Endometrium (tissue), 2 donors: ENCODE measurements at regions not wholly inside any gene's neighbourhood (a gene's known extent, or its start where the extent isn't known, plus 50 kb on each side); places are given as distances from the start of the nearest gene placed in this dataset.
"Not testable (repeated sequence)": the region's sequence is repeated elsewhere in the genome, so short reads cannot be mapped to it uniquely, and the experiment has no call there.

Experiments
- FAIRE-seq: peaks from 2 replicates; lab custom pipeline; 2012; peaks lifted over from hg19 to GRCh38; lab: Jason Lieb, UNC
- donor health status: control.
- donor health status: control.

DNA sequence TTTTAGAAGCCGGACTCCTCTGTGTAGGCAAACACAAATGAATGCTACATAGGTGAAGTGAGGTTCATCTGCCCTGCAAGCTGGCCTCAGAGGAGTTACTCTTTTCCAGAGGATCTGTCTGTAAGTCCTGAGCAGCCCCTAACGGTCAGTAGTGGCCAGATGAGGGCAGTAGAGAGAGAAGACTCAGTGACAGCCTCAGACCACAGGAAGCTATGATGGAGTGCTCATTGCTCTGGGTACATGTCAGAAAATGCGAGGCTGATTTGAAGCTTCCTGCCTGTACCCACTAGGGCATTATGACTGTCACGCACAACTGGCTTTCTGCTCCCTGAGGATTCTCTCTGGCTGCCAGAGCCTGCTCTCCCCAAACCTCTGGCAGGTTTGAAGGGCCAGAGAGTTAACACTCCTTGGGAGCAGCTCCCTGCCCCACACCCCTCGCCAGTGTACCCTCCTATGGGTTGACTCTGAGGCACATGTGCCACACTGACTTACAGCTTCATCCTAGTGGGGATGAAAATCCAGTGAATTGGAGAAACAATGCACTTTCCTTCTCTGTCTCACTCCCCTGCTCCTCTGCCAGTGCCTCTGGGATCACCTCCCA lies 141.5 kb downstream of the GABRG2 start:
- no peak for FAIRE-seq

DNA sequence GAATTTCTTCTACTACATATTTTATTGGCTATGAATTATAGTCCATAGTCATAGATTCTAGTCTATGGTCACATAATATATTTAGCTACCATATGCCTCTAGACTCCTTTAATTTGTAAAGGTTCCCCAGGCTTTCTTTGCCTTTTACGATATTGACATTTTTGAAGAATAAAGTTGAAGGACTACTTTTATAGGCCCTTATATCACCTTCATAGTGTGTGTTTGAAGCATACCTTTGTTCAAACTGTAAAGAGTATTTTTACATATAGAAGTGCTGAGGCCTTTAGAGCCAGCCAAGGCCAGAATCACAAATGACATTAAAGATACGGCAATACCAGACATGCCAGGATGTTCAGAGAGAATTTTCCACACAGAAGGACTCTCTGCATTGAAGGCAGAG lies 147.0 kb downstream of the GABRG2 start:
- no peak for FAIRE-seq

DNA sequence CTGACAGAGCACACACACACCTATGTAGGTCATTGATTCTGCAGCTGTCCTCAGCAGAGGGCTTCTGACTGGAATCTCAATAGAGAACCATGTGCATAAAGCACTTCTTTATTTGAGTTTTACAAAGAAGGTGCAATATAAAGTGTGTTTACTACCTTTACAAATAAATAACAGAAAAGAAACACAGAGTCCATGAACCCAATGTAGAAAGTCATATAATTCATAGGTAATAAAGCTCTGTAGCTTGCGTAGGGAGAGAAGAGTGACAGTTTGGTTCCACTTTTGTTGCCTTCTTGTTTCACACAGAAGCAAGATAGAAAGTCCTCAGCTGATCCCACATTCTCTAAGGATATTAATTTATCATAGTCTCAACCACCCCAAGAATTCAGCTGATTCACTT lies 149.5 kb downstream of the GABRG2 start:
- no peak for FAIRE-seq

DNA sequence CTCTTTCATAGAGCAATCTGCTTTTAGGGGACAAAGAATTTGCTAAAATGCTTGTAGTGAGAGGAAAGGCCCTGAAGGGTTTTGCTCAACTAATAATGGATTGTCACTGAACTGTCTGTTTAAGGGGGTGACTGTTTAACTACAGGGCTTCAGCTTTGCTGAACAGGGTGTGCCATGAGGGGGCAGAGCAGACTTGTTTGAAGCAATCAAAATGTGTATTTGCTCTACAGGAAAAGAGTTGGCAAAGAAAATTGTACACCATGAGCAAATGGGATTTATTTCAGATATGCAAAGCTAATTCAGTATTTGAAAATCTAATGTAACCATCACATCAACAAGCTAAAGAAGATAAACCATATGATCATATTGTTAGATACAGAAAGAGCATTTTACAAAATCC lies 154.3 kb downstream of the GABRG2 start:
- FAIRE-seq = no peak

DNA sequence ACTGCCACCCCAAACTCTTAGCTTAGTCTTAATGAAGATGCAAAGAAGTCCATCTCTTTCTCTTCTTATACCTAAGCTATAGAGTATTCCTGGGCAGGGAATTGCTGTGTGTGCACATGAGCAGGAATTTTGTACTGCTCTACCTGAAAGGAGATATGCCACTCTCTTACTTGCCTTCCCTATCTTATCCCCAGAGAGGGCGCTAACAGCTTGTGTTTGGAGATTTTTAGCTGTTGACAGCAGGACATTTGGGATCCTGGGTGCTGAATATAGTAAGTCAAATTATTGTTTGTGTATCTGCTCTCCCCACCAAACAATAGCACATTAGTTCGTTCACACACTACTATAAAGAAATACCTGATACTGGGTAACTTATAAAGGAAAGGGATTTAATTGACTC lies 159.5 kb downstream of the GABRG2 start:
- FAIRE-seq = no peak

DNA sequence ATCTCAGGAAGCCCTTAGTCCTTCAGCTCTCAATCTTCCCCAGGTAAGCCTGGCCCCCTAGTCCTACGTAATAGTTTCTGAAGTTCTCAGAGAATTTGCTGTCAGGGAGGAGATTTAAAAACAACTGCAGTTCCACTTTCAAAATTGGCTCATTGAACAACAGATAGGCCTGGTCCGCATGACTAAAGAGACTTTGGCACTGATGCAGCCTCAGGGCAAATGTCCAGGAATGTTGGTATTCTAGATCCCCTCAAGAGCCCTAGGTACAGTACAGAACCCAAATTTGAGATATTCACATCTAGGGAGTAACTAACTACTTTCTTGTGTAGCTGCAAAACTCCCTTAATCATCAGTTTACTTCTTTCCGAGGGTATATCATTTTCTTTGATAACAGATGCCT lies 162.8 kb downstream of the GABRG2 start:
- no peak for FAIRE-seq

DNA sequence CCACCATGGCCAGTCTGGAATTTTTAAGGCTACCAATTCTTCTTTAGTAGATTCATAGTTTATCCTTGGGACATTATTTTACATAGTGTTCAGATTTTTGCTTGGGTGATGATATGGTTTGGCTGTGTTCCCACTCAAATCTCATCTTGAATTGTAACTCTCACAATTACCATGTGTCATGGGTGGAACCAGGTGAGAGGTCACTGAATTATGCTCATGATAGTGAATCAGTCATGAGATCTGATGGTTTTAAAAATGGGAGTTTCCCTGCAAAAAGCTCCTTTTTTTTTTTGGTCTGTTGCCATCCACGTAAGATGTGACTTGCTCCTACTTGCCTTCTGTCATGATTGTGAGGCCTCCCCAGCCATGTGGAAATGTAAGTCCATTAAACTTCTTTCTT lies 163.9 kb downstream of the GABRG2 start:
- FAIRE-seq = no peak

DNA sequence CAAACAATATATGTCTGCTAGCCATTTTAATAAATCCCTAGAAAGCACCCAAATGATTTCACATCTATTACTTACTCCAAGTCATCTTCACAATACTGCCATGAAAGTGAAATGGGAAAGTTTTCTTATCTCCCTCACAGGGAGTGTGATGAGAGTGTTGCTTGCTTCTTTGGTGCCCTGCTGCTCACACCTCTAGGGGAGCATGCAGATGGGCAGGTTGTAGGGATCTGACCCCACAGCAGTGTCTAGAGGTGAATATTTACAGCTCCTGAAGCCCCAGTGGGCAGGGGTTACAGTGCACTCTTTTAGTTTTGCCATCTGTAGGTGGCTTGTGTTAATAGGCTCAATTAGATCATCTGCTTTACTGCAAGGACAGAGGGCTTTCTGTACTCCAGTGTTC lies 173.2 kb downstream of the GABRG2 start:
- no peak for FAIRE-seq

DNA sequence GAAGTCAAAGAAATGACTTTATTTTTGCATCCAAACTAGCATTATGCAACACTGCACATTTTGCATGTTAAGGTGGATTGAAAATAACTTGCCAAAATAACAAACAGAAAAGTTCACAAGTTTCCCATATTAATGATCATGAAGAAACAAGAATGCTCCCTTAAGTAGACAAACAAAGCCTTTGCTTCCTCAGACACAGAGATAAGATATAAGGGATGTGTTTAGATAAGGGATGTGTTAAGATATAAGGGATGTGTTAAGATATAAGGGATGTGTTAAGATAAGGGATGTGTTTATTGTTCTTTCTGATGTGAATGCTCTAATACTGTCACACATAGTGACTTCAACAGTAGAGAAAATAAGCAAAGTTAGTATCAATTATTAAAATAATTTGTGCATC lies 174.8 kb downstream of the GABRG2 start:
- FAIRE-seq = no peak

DNA sequence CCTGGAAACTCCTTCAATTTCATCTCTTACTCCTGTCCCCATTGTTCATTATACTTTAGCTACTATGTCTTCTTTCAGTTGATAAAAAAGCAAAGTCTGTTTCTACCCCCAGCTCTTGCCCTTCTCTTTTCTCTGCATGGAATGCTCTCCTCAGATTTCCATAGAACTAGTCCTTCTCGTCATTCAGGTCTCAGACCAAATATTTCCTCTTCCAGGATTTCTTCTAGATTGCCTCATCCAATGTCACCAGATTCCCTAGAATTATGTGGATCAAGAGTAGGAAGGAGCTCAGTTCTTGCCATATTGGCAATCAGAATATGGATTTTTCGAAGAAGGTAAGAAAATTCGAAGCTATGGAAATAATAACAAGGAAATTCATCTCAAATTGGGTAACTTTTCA lies 176.1 kb downstream of the GABRG2 start:
- FAIRE-seq = no peak

DNA sequence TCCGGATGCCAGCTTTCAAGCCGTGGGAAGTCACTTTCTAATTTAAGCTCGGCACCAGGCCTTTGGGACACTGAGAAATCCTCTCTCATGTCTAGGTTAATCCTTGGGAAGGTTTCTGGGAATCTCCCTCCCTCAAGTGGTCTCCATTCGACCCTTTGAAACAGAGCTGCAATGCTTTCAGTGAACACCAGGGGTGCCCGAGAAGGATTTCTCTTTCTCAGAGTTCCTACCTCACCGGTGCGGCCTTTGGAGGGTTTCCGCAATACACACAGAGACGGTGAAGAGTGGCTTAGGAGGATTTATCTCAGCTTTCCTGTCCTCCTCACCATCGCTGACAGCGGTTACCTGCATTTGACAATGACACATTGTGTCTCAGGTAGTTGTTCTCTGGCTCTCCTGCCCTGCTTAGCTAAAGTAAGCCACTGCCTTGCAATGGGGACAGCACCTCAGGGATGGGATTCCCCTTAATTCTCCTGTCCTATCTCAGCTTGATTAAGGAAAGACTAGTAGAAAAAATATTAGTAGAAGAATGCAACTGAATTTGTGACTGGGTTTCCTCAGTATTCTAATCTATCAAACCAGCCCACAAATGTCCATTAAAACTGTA lies 180.6 kb downstream of the GABRG2 start:
- no peak for FAIRE-seq

DNA sequence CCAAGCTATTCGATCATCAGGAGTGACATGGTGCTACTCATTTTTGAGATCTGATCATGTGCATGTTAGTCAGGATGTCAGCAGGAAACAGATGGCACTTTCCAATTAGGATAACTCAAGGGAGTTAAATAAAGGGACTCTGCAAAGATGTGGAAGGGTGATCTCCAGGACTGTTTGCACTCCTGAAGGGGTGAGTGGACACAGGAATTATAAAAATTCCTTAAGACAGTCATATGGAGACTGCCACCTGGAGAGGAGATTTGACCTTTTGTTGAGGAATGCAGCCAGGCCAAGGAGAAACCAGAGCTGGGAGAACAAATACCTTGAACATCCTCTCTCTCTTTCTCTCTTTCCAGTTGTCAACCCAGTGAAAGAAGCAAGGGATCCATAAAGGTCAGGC lies 189.1 kb downstream of the GABRG2 start:
- FAIRE-seq = no peak

DNA sequence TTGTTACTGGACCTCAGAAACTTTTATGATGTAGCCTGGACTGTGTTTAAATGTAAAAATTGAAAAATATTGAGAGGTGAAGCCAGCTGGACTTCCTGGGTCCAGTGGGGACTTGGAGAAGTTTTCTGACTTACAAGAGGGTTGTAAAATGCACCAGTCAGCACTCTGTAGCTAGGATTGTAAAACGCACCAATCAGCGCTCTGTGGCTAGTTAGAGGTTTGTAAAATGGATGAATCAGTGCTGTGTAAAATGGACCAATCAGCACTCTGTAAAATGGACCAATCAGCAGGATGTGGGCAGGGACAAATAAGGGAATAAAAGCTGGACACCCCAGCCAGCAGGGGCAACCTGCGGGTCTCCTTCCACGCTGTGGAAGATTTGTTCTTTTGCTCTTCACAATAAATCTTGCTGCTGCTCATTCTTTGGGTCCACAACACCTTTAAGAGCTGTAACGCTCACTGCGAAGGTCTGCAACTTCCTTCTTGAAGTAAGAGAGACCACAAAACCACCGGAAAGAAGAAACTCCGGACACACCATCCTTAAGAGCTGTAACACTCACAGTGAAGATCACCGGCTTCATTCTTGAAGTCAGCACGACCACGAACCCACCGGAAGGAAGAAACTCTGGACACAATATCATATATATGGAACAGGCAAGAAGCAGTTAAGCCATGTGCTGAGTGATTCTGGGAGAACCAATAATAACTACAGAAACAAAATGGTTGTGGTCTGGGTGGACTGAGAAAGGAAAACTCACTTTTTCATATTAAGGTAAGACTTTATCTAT lies 201.3 kb downstream of the GABRG2 start:
- no peak for FAIRE-seq

DNA sequence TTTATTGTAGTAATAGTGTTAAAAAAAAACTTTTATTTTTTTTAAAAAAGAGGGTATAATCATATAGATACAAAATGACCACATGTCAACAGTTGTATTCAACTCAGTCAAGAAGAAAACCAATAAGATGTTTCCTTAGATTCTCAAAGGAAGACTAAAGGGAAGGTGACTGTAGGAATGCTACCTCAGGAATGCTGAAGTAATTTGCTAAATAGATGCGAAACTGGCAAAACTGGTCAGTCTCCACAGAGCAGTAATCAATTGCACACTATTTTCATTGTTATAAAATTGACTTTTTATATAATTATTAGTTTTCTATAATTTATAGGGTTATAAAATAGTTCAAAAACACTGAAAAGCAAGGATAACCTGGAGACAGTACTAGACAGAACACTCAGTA lies 204.8 kb downstream of the GABRG2 start:
- FAIRE-seq = no peak

DNA sequence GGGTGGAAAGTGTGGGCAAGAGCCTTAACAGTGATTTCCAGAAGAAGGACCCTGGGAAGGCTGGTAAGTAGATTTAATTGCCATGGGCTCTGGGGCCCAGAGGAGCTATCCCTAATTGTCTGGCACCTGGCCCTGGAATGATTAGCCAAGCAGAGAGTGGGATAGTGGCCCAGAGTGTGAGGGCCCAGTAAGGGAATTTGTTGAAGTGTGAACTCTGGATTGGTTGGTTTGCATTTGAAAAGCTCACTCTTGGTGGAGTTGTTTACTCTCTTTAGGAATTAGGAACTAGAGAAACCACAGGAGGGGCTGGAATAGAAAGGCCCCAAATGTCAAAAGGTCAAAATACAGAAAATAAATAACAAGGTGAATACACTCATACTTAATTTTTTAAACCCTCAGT lies 207.1 kb downstream of the GABRG2 start:
- FAIRE-seq = no peak

DNA sequence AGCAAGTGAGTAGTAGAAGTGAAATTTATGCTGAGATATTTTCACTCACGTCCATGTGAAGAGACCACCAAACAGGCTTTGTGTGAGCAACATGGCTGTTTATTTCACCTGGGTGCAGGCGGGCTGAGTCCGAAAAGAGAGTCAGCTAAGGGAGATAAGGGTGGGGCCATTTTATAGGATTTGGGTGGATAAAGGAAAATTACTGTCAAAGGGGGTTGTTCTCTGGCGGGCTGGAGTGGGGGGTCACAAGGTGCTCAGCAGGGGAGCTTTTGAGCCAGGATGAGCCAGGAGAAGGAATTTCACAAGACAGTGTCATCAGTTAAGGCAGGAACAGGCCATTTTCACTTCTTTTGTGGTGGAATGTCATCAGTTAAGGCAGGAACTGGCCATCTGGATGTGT lies 207.8 kb downstream of the GABRG2 start:
- FAIRE-seq = not testable (repeated sequence)

DNA sequence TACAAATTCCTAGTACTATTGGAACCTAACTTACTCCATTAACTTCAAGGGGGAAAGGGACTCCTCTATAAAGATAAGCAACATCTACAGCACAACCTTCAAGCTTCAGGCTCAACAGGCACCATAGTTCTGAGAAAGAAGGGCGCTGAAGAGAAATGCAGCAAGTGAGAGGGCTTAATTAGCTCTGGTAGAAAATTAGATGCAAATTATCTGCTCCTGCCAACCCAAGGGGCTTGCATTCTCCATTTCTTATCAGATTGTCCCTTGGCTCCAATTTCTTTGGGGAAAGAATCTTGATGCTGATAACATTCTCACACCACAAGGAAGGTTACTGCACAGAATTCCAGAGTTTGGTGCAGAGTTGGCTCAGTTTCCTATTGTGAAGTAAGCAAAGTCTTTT lies 214.6 kb downstream of the GABRG2 start:
- no peak for FAIRE-seq

DNA sequence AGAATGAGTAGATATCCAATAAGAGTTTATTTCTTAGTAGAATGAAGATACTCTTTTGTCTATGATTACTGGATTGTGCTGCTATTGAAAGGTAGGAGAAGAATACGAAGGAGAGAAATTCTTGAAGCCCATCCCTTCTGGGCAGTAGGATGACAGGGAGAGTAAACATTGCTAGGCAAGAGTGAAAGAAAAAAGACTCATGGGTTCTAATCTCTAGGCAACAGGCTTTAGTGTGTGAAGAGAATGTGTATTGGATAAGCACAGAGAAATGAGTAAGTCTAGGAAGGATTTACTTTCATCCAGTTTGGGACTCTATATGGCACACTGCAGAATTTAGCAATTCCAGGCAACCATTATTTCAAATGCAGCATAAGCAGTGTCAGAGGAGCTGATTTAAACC lies 216.0 kb downstream of the GABRG2 start:
- no peak for FAIRE-seq

DNA sequence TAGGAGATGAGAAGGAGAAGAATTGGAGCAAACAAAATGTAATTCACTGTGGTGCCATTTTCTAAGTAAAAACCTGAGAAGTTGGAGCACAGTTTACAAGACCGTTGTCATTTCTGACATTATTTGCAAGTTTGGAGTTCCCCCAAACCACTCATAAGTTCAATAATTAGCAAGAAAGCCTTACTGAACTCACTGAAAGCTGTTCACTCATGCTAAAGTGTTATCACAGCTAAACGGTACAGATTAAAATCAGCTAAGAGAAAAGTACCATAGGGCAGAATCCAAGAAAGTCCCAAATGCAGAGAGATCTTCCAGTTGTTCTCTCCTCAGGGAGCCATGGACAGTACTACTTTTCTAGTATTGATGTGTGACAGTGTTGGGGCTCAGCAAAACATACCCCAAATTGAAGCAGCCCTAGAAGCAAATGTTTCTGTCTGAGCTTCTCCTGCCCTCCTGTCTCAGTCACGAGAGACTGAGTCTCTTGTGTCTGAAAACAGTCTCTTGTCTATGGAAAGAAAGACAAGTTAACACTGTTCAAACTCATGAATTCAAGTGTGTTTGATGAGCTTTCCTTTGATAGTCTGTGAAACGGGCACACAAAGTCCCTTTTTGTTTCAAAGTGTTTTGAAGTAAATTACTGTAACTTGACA lies 221.2 kb downstream of the GABRG2 start:
- FAIRE-seq = no peak

DNA sequence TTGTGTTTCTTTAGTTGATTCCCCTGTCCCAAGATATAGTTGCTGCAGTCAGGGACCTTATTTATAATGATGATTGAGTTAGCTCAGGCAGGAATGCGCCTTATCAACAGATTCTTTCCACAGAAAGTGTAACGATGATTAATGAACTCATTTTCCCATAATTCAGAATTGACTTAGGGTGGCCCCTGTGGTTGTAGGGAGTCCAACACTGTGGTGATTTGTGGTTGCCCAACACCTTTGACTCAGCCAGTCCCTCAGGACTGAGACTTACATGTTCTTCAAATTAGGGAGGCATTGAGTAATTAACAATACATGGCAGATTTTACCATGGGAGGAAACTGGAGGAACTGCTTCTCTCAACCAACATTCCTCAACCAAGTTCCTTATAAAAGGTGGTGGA lies 221.9 kb downstream of the GABRG2 start:
- FAIRE-seq = no peak

DNA sequence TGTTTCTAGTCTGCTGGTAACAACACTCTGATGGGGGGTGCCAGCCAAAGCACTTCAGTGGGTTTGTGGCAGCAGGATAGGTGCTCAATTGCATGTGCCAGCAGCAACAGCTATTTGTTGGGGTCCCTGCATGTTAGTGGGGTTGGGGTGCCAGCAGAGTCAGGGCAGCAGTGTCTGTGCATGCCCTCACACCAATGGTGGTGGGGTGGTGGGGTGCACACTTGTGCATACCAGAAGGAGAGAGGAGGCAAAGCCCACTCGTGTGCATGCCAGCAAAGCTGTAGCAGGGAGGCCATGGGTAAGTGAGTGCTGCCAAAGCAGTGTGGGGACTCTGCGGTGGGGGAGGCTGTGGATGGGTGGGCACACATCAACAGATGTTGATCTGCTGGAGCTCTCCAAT lies 232.2 kb downstream of the GABRG2 start:
- no peak for FAIRE-seq

DNA sequence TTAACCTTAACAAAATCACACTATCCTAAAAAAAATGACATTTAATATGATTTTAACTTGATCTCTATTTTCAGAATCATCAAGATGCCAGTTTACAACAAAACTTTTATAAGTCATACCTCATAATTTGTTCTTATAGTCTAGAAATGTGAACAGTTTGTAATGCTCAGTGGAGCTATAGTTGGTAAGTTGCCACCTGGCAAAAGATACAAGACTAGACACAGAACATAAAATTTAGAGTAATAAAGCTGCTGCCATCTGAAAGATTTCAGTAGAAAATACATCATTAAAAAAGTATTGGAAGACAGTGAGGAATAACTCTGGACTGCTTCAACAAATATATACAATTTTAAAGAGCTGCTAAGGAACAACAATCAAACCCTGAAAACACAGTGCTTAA lies 233.8 kb downstream of the GABRG2 start:
- peak; percentile 57 for FAIRE-seq

DNA sequence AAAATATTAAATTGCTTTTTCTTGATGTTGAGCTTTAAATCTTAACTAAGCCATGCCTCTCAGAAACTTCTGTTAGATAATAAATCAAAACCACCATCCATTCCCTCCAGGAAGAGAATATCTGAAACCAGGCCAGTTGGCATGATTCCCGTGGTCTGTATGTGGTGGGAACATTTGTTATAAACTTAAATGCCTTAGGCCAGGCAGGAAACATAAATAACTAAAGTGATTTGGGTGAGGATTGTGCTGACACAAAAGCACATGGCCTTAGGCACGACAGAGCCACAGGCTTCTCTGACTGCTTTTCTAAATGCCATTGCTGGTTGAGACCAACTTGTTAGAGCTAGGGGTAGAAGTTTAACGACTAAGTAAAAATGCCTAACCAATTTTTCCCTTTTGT lies 255.9 kb downstream of the GABRG2 start:
- FAIRE-seq = no peak
